ENCODE measurements at regions not wholly inside any gene's neighbourhood (a gene's known extent, or its start where the extent isn't known, plus 50 kb on each side); places are given as distances from the start of the nearest gene placed in this dataset.

- no peak for DNase-seq (ENCODE audit: low spot score in 2 of 2)
- no peak for TF ChIP-seq POLR2A (IDR thresholded peaks at IDR 0.05)
- TF ChIP-seq CTCF (IDR thresholded peaks at IDR 0.05) = no peak
- no peak overlapping the region for H3K4me3 ChIP-seq (ENCODE audit: low read depth, poor library complexity, severe bottlenecking)
- WGBS, 2 donors = 61 to 78% methylated on average over 6 of the region's 6 CpGs
- intact Hi-C loops (cut with DNase I; ENCODE audit: low total_unique reads) = no loop called here
These were observed 700.3 kb downstream of the TNS3 start for GRCh38 chr7:46881507-46882127.

GRCh38 chr7:46880508-46881196 lies 701.3 kb downstream of the TNS3 start:
- WGBS, 2 donors = 83 to 86% methylated on average over 7 of the region's 7 CpGs
- TF ChIP-seq CTCF (IDR thresholded peaks at IDR 0.05) (no peak), POLR2A (IDR thresholded peaks at IDR 0.05) (no peak)
- intact Hi-C loops (cut with DNase I; ENCODE audit: low total_unique reads) = no loop called here
- no peak for DNase-seq (ENCODE audit: low spot score in 2 of 2)
- no peak overlapping the region for H3K4me3 ChIP-seq (ENCODE audit: low read depth, poor library complexity, severe bottlenecking)

- no peak overlapping the region for H3K4me3 ChIP-seq (ENCODE audit: low read depth, poor library complexity, severe bottlenecking)
- TF ChIP-seq CTCF (IDR thresholded peaks at IDR 0.05) (no peak), POLR2A (IDR thresholded peaks at IDR 0.05) (no peak)
- intact Hi-C loops (cut with DNase I; ENCODE audit: low total_unique reads) = no loop called here
- DNase-seq (ENCODE audit: low spot score in 2 of 2) = no peak
- WGBS, 2 donors = 83 to 90% methylated on average over 2 of the region's 2 CpGs
These were observed 702.1 kb downstream of the TNS3 start for GRCh38 chr7:46879783-46880182.

- DNase-seq (ENCODE audit: low spot score in 2 of 2) = no peak
- intact Hi-C loops (cut with DNase I; ENCODE audit: low total_unique reads) = no loop called here
- TF ChIP-seq POLR2A (IDR thresholded peaks at IDR 0.05) (no peak), CTCF (IDR thresholded peaks at IDR 0.05) (no peak)
- no peak overlapping the region for H3K4me3 ChIP-seq (ENCODE audit: low read depth, poor library complexity, severe bottlenecking)
- WGBS, 2 donors = 90% methylated on average over 4 of the region's 4 CpGs
These were observed 710.4 kb downstream of the TNS3 start for GRCh38 chr7:46871516-46871915.

GRCh38 chr7:46864716-46865115 lies 717.2 kb downstream of the TNS3 start:
- 70 to 81% methylated on average over 4 of the region's 4 CpGs for WGBS, 2 donors
- no peak for DNase-seq (ENCODE audit: low spot score in 2 of 2)
- no peak overlapping the region for H3K4me3 ChIP-seq (ENCODE audit: low read depth, poor library complexity, severe bottlenecking)
- TF ChIP-seq POLR2A (IDR thresholded peaks at IDR 0.05) = no peak
- TF ChIP-seq CTCF (IDR thresholded peaks at IDR 0.05) = no peak
- intact Hi-C loops (cut with DNase I; ENCODE audit: low total_unique reads) = no loop called here
